GM12878 (cell line): ENCODE measurements at regions not wholly inside any gene's neighbourhood (a gene's known extent, or its start where the extent isn't known, plus 50 kb on each side); places are given as distances from the start of the nearest gene placed in this dataset.

ENCODE experiments used
- BCLAF1 ChIP-seq: fragments of 450-650 bp; IDR thresholded peaks from 2 replicates; pipeline ENCODE4 v1.6.1; 2017; ENCODE audit warnings: antibody characterized with exemption, mild to moderate bottlenecking, moderate library complexity
- ZNF622 ChIP-seq: fragments of 450-650 bp; IDR thresholded peaks from 2 replicates; pipeline ENCODE4 v1.6.1; 2017; ENCODE audit warnings: mild to moderate bottlenecking, inconsistent platforms
- TF ChIP-seq, protein P1 (sequence below), 3 experiments: IDR thresholded peaks in 2 of 3; conservative IDR thresholded peaks in 1 of 3; 2 replicates each; pipeline ENCODE4 v1.5.1; 2011; ENCODE audit warnings: low read depth in 3 of 3, low read length in 3 of 3, mild to moderate bottlenecking in 3 of 3, control low read depth in 2 of 3, moderate library complexity in 2 of 3, inconsistent platforms in 1 of 3, mixed read lengths in 1 of 3; ENCODE audit not compliant: control insufficient read depth in 2 of 3, insufficient read depth in 1 of 3; ENCODE audit errors: extremely low read depth in 1 of 3

DNA sequence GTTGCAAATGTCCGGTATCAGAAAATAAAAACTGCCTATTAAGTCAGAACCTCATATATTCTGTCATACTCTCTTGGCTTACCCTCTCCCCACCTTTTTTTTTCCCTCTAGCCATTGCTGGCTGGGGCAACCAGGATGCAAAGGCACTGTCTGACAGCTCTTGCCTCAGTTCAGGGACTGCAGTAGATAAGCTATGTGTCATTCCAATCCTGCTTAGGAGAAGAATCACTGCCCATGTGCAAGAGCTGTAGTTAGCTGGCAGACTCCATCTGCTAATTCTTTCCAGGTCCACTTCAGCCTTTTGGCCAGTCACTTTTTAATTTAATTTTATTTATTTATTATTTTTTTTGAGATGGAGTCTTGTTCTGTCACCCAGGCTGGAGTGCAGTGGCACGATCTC is 895.6 kb upstream of the SLC10A2 start:
- TF ChIP-seq ZNF622 (no peak), BCLAF1 (no peak)
- TF ChIP-seq, protein P1, sequence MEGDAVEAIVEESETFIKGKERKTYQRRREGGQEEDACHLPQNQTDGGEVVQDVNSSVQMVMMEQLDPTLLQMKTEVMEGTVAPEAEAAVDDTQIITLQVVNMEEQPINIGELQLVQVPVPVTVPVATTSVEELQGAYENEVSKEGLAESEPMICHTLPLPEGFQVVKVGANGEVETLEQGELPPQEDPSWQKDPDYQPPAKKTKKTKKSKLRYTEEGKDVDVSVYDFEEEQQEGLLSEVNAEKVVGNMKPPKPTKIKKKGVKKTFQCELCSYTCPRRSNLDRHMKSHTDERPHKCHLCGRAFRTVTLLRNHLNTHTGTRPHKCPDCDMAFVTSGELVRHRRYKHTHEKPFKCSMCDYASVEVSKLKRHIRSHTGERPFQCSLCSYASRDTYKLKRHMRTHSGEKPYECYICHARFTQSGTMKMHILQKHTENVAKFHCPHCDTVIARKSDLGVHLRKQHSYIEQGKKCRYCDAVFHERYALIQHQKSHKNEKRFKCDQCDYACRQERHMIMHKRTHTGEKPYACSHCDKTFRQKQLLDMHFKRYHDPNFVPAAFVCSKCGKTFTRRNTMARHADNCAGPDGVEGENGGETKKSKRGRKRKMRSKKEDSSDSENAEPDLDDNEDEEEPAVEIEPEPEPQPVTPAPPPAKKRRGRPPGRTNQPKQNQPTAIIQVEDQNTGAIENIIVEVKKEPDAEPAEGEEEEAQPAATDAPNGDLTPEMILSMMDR (IDR thresholded peaks at IDR 0.05 in 2 of 3, conservative IDR thresholded peaks at IDR 0.05 in 1 of 3; ENCODE audit: control insufficient read depth in 2 of 3, extremely low read depth in 1 of 3, insufficient read depth in 1 of 3, low read depth in 3 of 3, low read length in 3 of 3), result no peak
